Endothelial cell of umbilical vein (primary cell): ENCODE measurements at regions not wholly inside any gene's neighbourhood (a gene's known extent, or its start where the extent isn't known, plus 50 kb on each side); places are given as distances from the start of the nearest gene placed in this dataset.

Source experiments
- BruUV-seq: library from RNA; stranded (reverse); fragments of 400-500 nt; replicated peaks from 2 replicates; lab custom pipeline; 2021; lab: Mats Ljungman, UMichigan
- CTCF ChIA-PET: fragments of 300-600, 350-600 bp; sonication (Branson Sonifier 250); formaldehyde crosslinking; loops from one replicate; lab custom pipeline; 2021; ENCODE audit warnings: antibody characterized with exemption, inconsistent platforms; lab: Charles Lee
- POLR2A ChIA-PET: fragments of 300-600, 350-600 bp; sonication (Branson Sonifier 250); formaldehyde crosslinking; loops from one replicate; lab custom pipeline; 2021; ENCODE audit warnings: antibody characterized with exemption, inconsistent platforms; lab: Charles Lee
- DNase-seq: peaks from one replicate; pipeline ENCODE4 v3.0.0-alpha.2; 2011; ENCODE audit warnings: low read depth, low spot score
- FAIRE-seq: peaks from 2 replicates; lab custom pipeline; 2011; peaks lifted over from hg19 to GRCh38; lab: Jason Lieb, UNC
- H2AFZ ChIP-seq: 2 replicates; pipeline ENCODE4 v1.6.0; 2012; ENCODE audit warnings: low read depth, low read length, control low read depth, inconsistent platforms
- H3K27ac ChIP-seq: 2 replicates; pipeline ENCODE4 v1.5.1; 2011; ENCODE audit warnings: low read depth, mild to moderate bottlenecking, control low read depth, low read length, moderate library complexity; ENCODE audit not compliant: insufficient read depth
- H3K27me3 ChIP-seq, 2 experiments: 2 replicates each; pipeline versions ENCODE4 v1.6.0 to v1.6.1; 2011; ENCODE audit warnings: low read length in 2 of 2, mixed read lengths in 1 of 2; ENCODE audit not compliant: control insufficient read depth in 2 of 2, insufficient read depth in 2 of 2
- H3K36me3 ChIP-seq, 2 experiments: 2 replicates in 1 of 2; 3 replicates in 1 of 2; pipeline ENCODE4 v1.5.1; 2011; ENCODE audit warnings: low read length in 2 of 2, mild to moderate bottlenecking in 1 of 2, moderate library complexity in 1 of 2; ENCODE audit not compliant: control insufficient read depth in 2 of 2, insufficient read depth in 2 of 2; ENCODE audit errors: extremely low read depth in 1 of 2
- H3K4me1 ChIP-seq: 3 replicates; pipeline ENCODE4 v1.5.1; 2011; ENCODE audit warnings: mild to moderate bottlenecking, low read length; ENCODE audit not compliant: control insufficient read depth, insufficient read depth; ENCODE audit errors: extremely low read depth
- H3K4me2 ChIP-seq: 2 replicates; pipeline ENCODE4 v1.6.1; 2011; ENCODE audit warnings: low read length, control low read depth, mixed read lengths; ENCODE audit not compliant: insufficient read depth
- H3K4me3 ChIP-seq, 3 experiments: fragments of 200-600 bp in 1 of 3; sonication (generic), shearing (Covaris generic) in 1 of 3; replicated peaks in 1 of 3; 2 replicates each; pipeline ENCODE4 v1.5.1; 2011 to 2016; ENCODE audit warnings: control low read depth in 3 of 3, low read length in 3 of 3, mild to moderate bottlenecking in 2 of 3, inconsistent platforms in 1 of 3, low read depth in 1 of 3, moderate library complexity in 1 of 3; ENCODE audit not compliant: insufficient read depth in 1 of 3
- H3K79me2 ChIP-seq: 2 replicates; pipeline ENCODE4 v1.6.0; 2012; ENCODE audit warnings: low read length, inconsistent platforms; ENCODE audit not compliant: control insufficient read depth, insufficient read depth
- H3K9ac ChIP-seq: replicated peaks from 2 replicates; pipeline ENCODE3; 2011; ENCODE audit warnings: low read length, control low read depth; ENCODE audit not compliant: insufficient read depth; ENCODE audit errors: extremely low read depth
- H3K9me1 ChIP-seq: replicated peaks from 3 replicates; pipeline ENCODE4 v1.6.0; 2011; ENCODE audit warnings: mild to moderate bottlenecking, low read length; ENCODE audit not compliant: control insufficient read depth, insufficient read depth; ENCODE audit errors: extremely low read depth
- H3K9me3 ChIP-seq: replicated peaks from 2 replicates; pipeline ENCODE4 v1.5.1; 2012; ENCODE audit warnings: low read length, inconsistent platforms; ENCODE audit not compliant: control insufficient read depth, insufficient read depth
- H4K20me1 ChIP-seq: replicated peaks from 2 replicates; pipeline ENCODE3; 2011; ENCODE audit warnings: mild to moderate bottlenecking, low read length; ENCODE audit not compliant: control insufficient read depth, insufficient read depth; ENCODE audit errors: extremely low read depth
- CTCF ChIP-seq, 2 donors: IDR thresholded peaks; 1 replicate in 1 of 2; 2 replicates in 1 of 2; pipeline ENCODE4 v1.5.1; 2011; ENCODE audit warnings: low read length in 2 of 2, mild to moderate bottlenecking in 2 of 2, moderate library complexity in 2 of 2, control low read depth in 1 of 2, inconsistent platforms in 1 of 2, low read depth in 1 of 2; ENCODE audit not compliant: insufficient read depth in 1 of 2; ENCODE audit errors: extremely low read depth in 1 of 2
- EZH2 ChIP-seq: IDR thresholded peaks from 2 replicates; pipeline ENCODE4 v1.6.1; 2012; ENCODE audit warnings: borderline replicate concordance, low read depth, mild to moderate bottlenecking, moderate library complexity, low read length, inconsistent platforms; ENCODE audit not compliant: severe bottlenecking
- FOS ChIP-seq: IDR thresholded peaks from 2 replicates; pipeline ENCODE4 v1.6.1; 2011; ENCODE audit warnings: mild to moderate bottlenecking, low read length, moderate library complexity, borderline replicate concordance; ENCODE audit not compliant: insufficient read depth
- GATA2 ChIP-seq: IDR thresholded peaks from 2 replicates; pipeline ENCODE4 v1.7.0; 2011; ENCODE audit warnings: low read depth, mild to moderate bottlenecking, moderate library complexity, mixed read lengths, low read length; ENCODE audit not compliant: insufficient read length, insufficient read depth
- JUN ChIP-seq: IDR thresholded peaks from 2 replicates; pipeline ENCODE4 v1.6.1; 2011; ENCODE audit warnings: borderline replicate concordance, low read depth; ENCODE audit not compliant: insufficient read length, insufficient read depth
- MAX ChIP-seq: IDR thresholded peaks from 2 replicates; pipeline ENCODE4 v1.6.1; 2011; ENCODE audit not compliant: insufficient read depth, insufficient read length
- MYC ChIP-seq: IDR thresholded peaks from one replicate; pipeline ENCODE4 v1.6.1; 2011; ENCODE audit warnings: mild to moderate bottlenecking, low read depth, low read length
- POLR2A ChIP-seq: IDR thresholded peaks from 2 replicates; pipeline ENCODE4 v1.6.1; 2012; ENCODE audit warnings: low read depth, mild to moderate bottlenecking, control low read depth, low read length
- POLR2AphosphoS5 ChIP-seq: IDR thresholded peaks from 2 replicates; pipeline ENCODE4 v1.6.1; 2012; ENCODE audit warnings: low read depth, mild to moderate bottlenecking, control low read depth, low read length, moderate library complexity; ENCODE audit not compliant: insufficient read depth
- dilution Hi-C: fragments of 300-500 bp; cut with MboI; formaldehyde crosslinking; loops from one replicate; pipeline ENCODE4 v1.15.0; 2019; ENCODE audit warnings: low sequenced_read_pairs; ENCODE audit not compliant: extremely low pct_ligation_motif_present
- intact Hi-C: fragments of 100-400 bp; cut with micrococcal nuclease; formaldehyde crosslinking; loops from one replicate; pipeline ENCODE4 v1.10.0; 2022

GRCh38 chr9:77087506-77087905, 68.1 kb downstream of the FOXB2 start:
- Histone ChIP-seq H3K36me3 (no peaks in the 10 kb centered on the region), H3K27me3 (peaks cover 10 to 13% of the 10 kb centered on the region in 2 experiments), H3K9me3 (no peaks in the 10 kb centered on the region), H2AFZ (no peak overlapping the region), H3K4me2 (no peak overlapping the region), H3K9me1 (no peaks in the 10 kb centered on the region), H3K4me3 (no peak overlapping the region), H3K27ac (no peak overlapping the region), H4K20me1 (no peaks in the 10 kb centered on the region), H3K9ac (no peak overlapping the region), H3K4me1 (no peaks in the 10 kb centered on the region), H3K79me2 (no peaks in the 10 kb centered on the region)
- BruUV-seq, result no TSS peak
- FAIRE-seq (no peak), DNase-seq (no peak)
- intact Hi-C loops (no loop called here), dilution Hi-C loops (no loop called here)
- ChIA-PET CTCF (interaction anchor here (0.8 to 1.4 kb wide), 2 partner anchors 11 to 63 kb away, joined by 3 to 7 read pairs; no protein-coding TSS in a partner anchor), POLR2A (no interaction called here)
- TF ChIP-seq POLR2AphosphoS5, result no peak
- TF ChIP-seq MYC, result no peak
- TF ChIP-seq POLR2A, result no peak
- no peak for TF ChIP-seq JUN
- no peak for TF ChIP-seq CTCF (IDR thresholded peaks at IDR 0.05; ENCODE audit: extremely low read depth in 1 of 2, insufficient read depth in 1 of 2, low read depth in 1 of 2, low read length in 2 of 2)
- no peak for TF ChIP-seq EZH2
- no peak for TF ChIP-seq MAX
- TF ChIP-seq GATA2, result no peak
- no peak for TF ChIP-seq FOS
